Fibroblast of lung (primary cell): ENCODE measurements at regions not wholly inside any gene's neighbourhood (a gene's known extent, or its start where the extent isn't known, plus 50 kb on each side); places are given as distances from the start of the nearest gene placed in this dataset.
A peak's percentile ranks its signal among the peaks of the same experiment; 100 is the strongest.

Experiments
- DNase-seq, 2 donors: peaks; one replicate each; pipeline versions ENCODE4 v3.0.0 to v3.0.0-alpha.2; 2010; ENCODE audit warnings: low read depth in 2 of 2
- H2AFZ ChIP-seq: 2 replicates; pipeline ENCODE4 v1.5.1; 2012; ENCODE audit warnings: low read length, control low read depth, inconsistent platforms
- H3K27ac ChIP-seq: 2 replicates; pipeline ENCODE4 v1.5.1; 2011; ENCODE audit warnings: low read length, control low read depth; ENCODE audit not compliant: insufficient read depth
- H3K27me3 ChIP-seq: 2 replicates; pipeline ENCODE4 v1.5.1; 2011; ENCODE audit warnings: mild to moderate bottlenecking, low read length; ENCODE audit not compliant: control insufficient read depth, insufficient read depth
- H3K36me3 ChIP-seq: 2 replicates; pipeline ENCODE4 v1.5.1; 2011; ENCODE audit warnings: low read length; ENCODE audit not compliant: control insufficient read depth, insufficient read depth
- H3K4me1 ChIP-seq: 2 replicates; pipeline ENCODE4 v1.5.1; 2011; ENCODE audit warnings: low read length; ENCODE audit not compliant: control insufficient read depth, insufficient read depth; ENCODE audit errors: extremely low read depth
- H3K4me2 ChIP-seq: 2 replicates; pipeline ENCODE4 v1.5.1; 2011; ENCODE audit warnings: low read length, control low read depth; ENCODE audit not compliant: insufficient read depth; ENCODE audit errors: extremely low read depth
- H3K4me3 ChIP-seq, 4 experiments: fragments of 200-600 bp in 1 of 4; sonication (generic) in 1 of 4; replicated peaks in 1 of 4; 2 replicates each; pipeline ENCODE4 v1.5.1; 2011 to 2016; ENCODE audit warnings: low read length in 4 of 4, low read depth in 3 of 4, mild to moderate bottlenecking in 3 of 4, control low read depth in 2 of 4, inconsistent platforms in 1 of 4, mixed read lengths in 1 of 4; ENCODE audit not compliant: insufficient read depth in 1 of 4; ENCODE audit errors: control extremely low read depth in 1 of 4
- H3K79me2 ChIP-seq: 2 replicates; pipeline ENCODE4 v1.5.1; 2012; ENCODE audit warnings: mild to moderate bottlenecking, low read length, inconsistent platforms; ENCODE audit not compliant: control insufficient read depth, insufficient read depth
- H3K9ac ChIP-seq: 2 replicates; pipeline ENCODE4 v1.5.1; 2011; ENCODE audit warnings: mild to moderate bottlenecking, low read length, control low read depth; ENCODE audit not compliant: insufficient read depth
- H3K9me3 ChIP-seq: 2 replicates; pipeline ENCODE4 v1.5.1; 2012; ENCODE audit warnings: low read depth, low read length; ENCODE audit not compliant: control insufficient read depth, insufficient read depth
- H4K20me1 ChIP-seq: 2 replicates; pipeline ENCODE4 v1.5.1; 2011; ENCODE audit warnings: low read length; ENCODE audit not compliant: control insufficient read depth, insufficient read depth; ENCODE audit errors: extremely low read depth
- CTCF ChIP-seq, 2 donors: IDR thresholded peaks in 1 of 2; conservative IDR thresholded peaks in 1 of 2; 1 replicate in 1 of 2; 2 replicates in 1 of 2; pipeline ENCODE4 v1.5.1; 2011 to 2012; ENCODE audit warnings: low read length in 2 of 2, control low read depth in 1 of 2, inconsistent platforms in 1 of 2, low read depth in 1 of 2, mild to moderate bottlenecking in 1 of 2
- EZH2 ChIP-seq: IDR thresholded peaks from 2 replicates; pipeline ENCODE4 v1.5.1; 2012; ENCODE audit warnings: low read length, control low read depth, mild to moderate bottlenecking; ENCODE audit errors: missing control alignments

GRCh38 chr13:83150616-83151307 lies 731.5 kb downstream of the SLITRK1 start:
- Histone ChIP-seq H3K9me3 (no peaks in the 10 kb centered on the region), H2AFZ (no peak overlapping the region), H3K4me3 (no peak overlapping the region), H3K79me2 (no peaks in the 10 kb centered on the region), H3K27me3 (no peaks in the 10 kb centered on the region), H3K4me1 (no peaks in the 10 kb centered on the region), H3K9ac (no peak overlapping the region), H3K27ac (no peak overlapping the region), H3K4me2 (no peak overlapping the region), H4K20me1 (no peaks in the 10 kb centered on the region), H3K36me3 (no peaks in the 10 kb centered on the region)
- peak in 1 of 2 donors; percentile 9 for DNase-seq
- TF ChIP-seq EZH2 (no peak), CTCF (conservative IDR thresholded peaks at IDR 0.05 in 1 of 2, IDR thresholded peaks at IDR 0.05 in 1 of 2; ENCODE audit: low read depth in 1 of 2, low read length in 2 of 2) (no peak)

GRCh38 chr13:83136660-83137059 lies 745.6 kb downstream of the SLITRK1 start:
- no peaks in the 10 kb centered on the region for H3K79me2 ChIP-seq
- H3K36me3 ChIP-seq = no peaks in the 10 kb centered on the region
- H3K9me3 ChIP-seq = no peaks in the 10 kb centered on the region
- no peak overlapping the region for H3K4me2 ChIP-seq
- no peak overlapping the region for H2AFZ ChIP-seq
- TF ChIP-seq EZH2 (no peak), CTCF (conservative IDR thresholded peaks at IDR 0.05 in 1 of 2, IDR thresholded peaks at IDR 0.05 in 1 of 2; ENCODE audit: low read depth in 1 of 2, low read length in 2 of 2) (no peak)
- H4K20me1 ChIP-seq = no peaks in the 10 kb centered on the region
- no peak overlapping the region for H3K4me3 ChIP-seq
- no peaks in the 10 kb centered on the region for H3K27me3 ChIP-seq
- no peak for DNase-seq
- no peak overlapping the region for H3K9ac ChIP-seq
- H3K4me1 ChIP-seq = no peaks in the 10 kb centered on the region
- no peak overlapping the region for H3K27ac ChIP-seq

GRCh38 chr13:83125791-83126190 lies 756.5 kb downstream of the SLITRK1 start:
- no peaks in the 10 kb centered on the region for H3K79me2 ChIP-seq
- no peaks in the 10 kb centered on the region for H3K4me1 ChIP-seq
- no peaks in the 10 kb centered on the region for H4K20me1 ChIP-seq
- no peaks in the 10 kb centered on the region for H3K36me3 ChIP-seq
- H3K9me3 ChIP-seq = no peaks in the 10 kb centered on the region
- H3K4me3 ChIP-seq = no peak overlapping the region
- DNase-seq = no peak
- no peak overlapping the region for H2AFZ ChIP-seq
- no peak overlapping the region for H3K4me2 ChIP-seq
- H3K9ac ChIP-seq = no peak overlapping the region
- H3K27ac ChIP-seq = no peak overlapping the region
- TF ChIP-seq CTCF (conservative IDR thresholded peaks at IDR 0.05 in 1 of 2, IDR thresholded peaks at IDR 0.05 in 1 of 2; ENCODE audit: low read depth in 1 of 2, low read length in 2 of 2) = no peak
- no peak for TF ChIP-seq EZH2
- no peaks in the 10 kb centered on the region for H3K27me3 ChIP-seq
